NCI-H2227 (cell line): ENCODE measurements at regions not wholly inside any gene's neighbourhood (a gene's known extent, or its start where the extent isn't known, plus 50 kb on each side); places are given as distances from the start of the nearest gene placed in this dataset.

Experiments used
- DNase-seq: peaks from one replicate; lab custom pipeline; 2025; ENCODE audit not compliant: unreplicated experiment; lab: John Stamatoyannopoulos, UW

DNA sequence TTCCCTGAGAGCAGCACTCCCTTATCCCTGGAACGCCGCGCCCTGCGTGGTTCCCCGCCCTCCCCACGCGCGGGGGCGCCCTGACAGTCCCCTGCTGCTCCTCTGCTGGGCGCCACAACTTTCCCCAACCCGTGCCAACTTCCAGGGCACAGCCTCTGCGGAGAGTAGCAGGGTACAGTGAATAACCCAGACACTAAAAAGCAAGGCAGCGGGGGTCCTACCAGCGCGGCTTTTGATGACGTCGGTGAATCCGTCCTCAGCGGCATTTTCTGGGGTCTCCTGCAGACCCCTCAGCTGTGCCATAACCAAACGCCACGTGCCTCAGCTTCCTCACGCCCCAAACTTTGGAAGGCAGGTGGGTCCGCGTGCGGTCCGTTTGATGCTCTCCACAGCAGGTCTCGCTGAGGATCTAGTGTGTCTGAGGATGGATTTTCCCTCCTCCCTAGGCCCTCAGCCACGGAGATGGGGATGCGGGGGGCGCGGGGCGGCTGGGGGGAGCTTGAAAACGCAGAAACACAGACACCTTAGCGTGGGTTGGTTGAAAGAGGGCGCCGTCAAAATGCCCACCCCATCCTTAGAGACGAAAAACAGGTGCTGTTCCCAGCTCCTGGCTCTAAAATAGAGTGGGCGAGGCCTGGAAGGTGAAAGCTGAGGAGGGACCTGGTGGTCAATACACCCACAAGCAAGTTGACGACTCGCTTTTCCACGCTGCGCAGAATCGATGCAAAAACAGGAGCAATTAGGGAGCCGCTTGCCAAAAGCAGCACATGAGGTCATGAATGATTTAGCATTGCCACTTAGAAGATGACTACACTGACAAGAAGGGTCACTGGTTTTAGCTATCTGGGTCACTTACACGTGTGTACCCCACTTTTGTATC, 405.6 kb downstream of the FAM47A start:
- DNase-seq: no peak

GRCh38 chrX:33725535-33726210, 406.4 kb downstream of the FAM47A start:
- DNase-seq: no peak

GRCh38 chrX:33721927-33722326, 410.2 kb downstream of the FAM47A start:
- no peak for DNase-seq

GRCh38 chrX:33686105-33686504, 446.0 kb downstream of the FAM47A start:
- no peak for DNase-seq
